ENCODE measurements at regions not wholly inside any gene's neighbourhood (a gene's known extent, or its start where the extent isn't known, plus 50 kb on each side); places are given as distances from the start of the nearest gene placed in this dataset.

GRCh38 chr12:123043536-123044001 is 63.1 kb downstream of the ARL6IP4 start:
- TF ChIP-seq POLR2AphosphoS5 (IDR thresholded peaks at IDR 0.05; ENCODE audit: low read depth): no peak
- TF ChIP-seq, protein P1, sequence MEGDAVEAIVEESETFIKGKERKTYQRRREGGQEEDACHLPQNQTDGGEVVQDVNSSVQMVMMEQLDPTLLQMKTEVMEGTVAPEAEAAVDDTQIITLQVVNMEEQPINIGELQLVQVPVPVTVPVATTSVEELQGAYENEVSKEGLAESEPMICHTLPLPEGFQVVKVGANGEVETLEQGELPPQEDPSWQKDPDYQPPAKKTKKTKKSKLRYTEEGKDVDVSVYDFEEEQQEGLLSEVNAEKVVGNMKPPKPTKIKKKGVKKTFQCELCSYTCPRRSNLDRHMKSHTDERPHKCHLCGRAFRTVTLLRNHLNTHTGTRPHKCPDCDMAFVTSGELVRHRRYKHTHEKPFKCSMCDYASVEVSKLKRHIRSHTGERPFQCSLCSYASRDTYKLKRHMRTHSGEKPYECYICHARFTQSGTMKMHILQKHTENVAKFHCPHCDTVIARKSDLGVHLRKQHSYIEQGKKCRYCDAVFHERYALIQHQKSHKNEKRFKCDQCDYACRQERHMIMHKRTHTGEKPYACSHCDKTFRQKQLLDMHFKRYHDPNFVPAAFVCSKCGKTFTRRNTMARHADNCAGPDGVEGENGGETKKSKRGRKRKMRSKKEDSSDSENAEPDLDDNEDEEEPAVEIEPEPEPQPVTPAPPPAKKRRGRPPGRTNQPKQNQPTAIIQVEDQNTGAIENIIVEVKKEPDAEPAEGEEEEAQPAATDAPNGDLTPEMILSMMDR (IDR thresholded peaks at IDR 0.05; ENCODE audit: insufficient read depth, low read length): peak; percentile 44
- no peaks in the 10 kb centered on the region for H3K27me3 ChIP-seq (ENCODE audit: insufficient read depth, poor library complexity, severe bottlenecking)
- H3K4me3 ChIP-seq (replicated peaks; ENCODE audit: insufficient read depth, low read length): no peak overlapping the region
- peak in 1 of 2 experiments; percentile 62 for DNase-seq (ENCODE audit: low read depth in 1 of 2, low spot score in 1 of 2)
- no peak overlapping the region for H3K27ac ChIP-seq (replicated peaks)

- Histone ChIP-seq H3K4me3 (replicated peaks; ENCODE audit: insufficient read depth, low read length) (no peak overlapping the region), H3K27ac (replicated peaks) (no peak overlapping the region), H3K27me3 (ENCODE audit: insufficient read depth, poor library complexity, severe bottlenecking) (no peaks in the 10 kb centered on the region)
- TF ChIP-seq SPI1 (IDR thresholded peaks at IDR 0.05; ENCODE audit: borderline replicate concordance, low read depth): no peak
- no peak for TF ChIP-seq REST (IDR thresholded peaks at IDR 0.05; ENCODE audit: insufficient replicate concordance, low read depth)
- no peak for DNase-seq (ENCODE audit: low read depth in 1 of 2, low spot score in 1 of 2)
Measured at GRCh38 chr12:123042833-123043232, 62.4 kb downstream of the ARL6IP4 start.

DNA sequence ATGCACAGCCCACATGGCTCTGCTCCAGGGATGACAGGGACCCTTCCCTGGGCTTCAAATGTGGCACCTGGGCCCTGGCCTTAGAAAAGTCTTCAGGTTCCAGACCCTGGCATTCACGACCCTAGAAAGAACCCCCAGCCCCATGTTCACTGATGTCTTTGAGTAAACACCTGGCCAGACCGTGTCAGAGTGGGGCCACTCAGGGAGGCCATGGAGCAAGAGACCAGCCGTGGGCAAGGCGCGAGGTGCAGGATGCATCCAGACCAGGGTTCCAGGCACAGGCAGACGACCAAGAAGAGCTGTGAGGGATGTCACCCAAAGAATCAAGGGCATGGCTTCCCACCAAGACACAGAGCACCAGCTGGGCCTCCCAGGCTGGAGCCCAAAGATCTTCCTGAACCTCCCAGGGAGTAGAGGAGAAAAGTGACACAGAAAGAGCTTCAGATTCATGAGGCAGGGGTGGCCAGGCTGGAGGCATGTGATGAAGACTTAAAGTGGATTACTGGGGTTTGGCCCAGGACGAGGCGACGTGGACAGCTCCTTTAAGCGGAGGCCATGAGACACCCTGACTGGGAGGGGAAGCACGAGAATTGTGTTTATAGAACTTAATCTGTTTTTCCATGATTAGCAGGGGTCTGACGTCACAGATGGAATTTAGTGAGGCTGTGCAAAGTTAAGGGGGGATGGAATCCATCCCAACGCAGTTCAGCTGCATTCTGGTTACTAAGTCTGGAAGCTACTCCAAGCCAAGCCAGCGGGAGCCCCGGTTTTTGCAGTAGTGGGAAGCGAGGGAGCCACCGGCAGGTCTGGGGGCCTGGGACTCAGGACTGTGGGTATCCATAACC is 61.6 kb downstream of the ARL6IP4 start:
- no peak for TF ChIP-seq POLR2AphosphoS5 (IDR thresholded peaks at IDR 0.05; ENCODE audit: low read depth)
- TF ChIP-seq SPI1 (IDR thresholded peaks at IDR 0.05; ENCODE audit: borderline replicate concordance, low read depth): no peak
- Histone ChIP-seq H3K27ac (replicated peaks) (no peak overlapping the region), H3K27me3 (ENCODE audit: insufficient read depth, poor library complexity, severe bottlenecking) (no peaks in the 10 kb centered on the region), H3K4me3 (replicated peaks; ENCODE audit: insufficient read depth, low read length) (no peak overlapping the region)
- DNase-seq (ENCODE audit: low read depth in 1 of 2, low spot score in 1 of 2): no peak

- H3K4me3 ChIP-seq (replicated peaks; ENCODE audit: insufficient read depth, low read length): no peak overlapping the region
- DNase-seq (ENCODE audit: low read depth in 1 of 2, low spot score in 1 of 2): no peak
- no peaks in the 10 kb centered on the region for H3K27me3 ChIP-seq (ENCODE audit: insufficient read depth, poor library complexity, severe bottlenecking)
- H3K27ac ChIP-seq (replicated peaks): no peak overlapping the region
- TF ChIP-seq SPI1 (IDR thresholded peaks at IDR 0.05; ENCODE audit: borderline replicate concordance, low read depth) (no peak), REST (IDR thresholded peaks at IDR 0.05; ENCODE audit: insufficient replicate concordance, low read depth) (no peak), POLR2AphosphoS5 (IDR thresholded peaks at IDR 0.05; ENCODE audit: low read depth) (no peak), GABPA (IDR thresholded peaks at IDR 0.05; ENCODE audit: low read depth) (no peak)
- TF ChIP-seq, protein P1 (IDR thresholded peaks at IDR 0.05; ENCODE audit: insufficient read depth, low read length): no peak
Measured at GRCh38 chr12:123041042-123041531, 60.6 kb downstream of the ARL6IP4 start.

All from HL-60 (cell line).